MM.1S (cell line): ENCODE measurements at regions not wholly inside any gene's neighbourhood (a gene's known extent, or its start where the extent isn't known, plus 50 kb on each side); places are given as distances from the start of the nearest gene placed in this dataset.

Source experiments
- EZH2 ChIP-seq: fragments of 300-600 bp; sonication (generic); optimal IDR thresholded peaks from 2 replicates; pipeline ENCODE3; 2017; ENCODE audit warnings: low read depth, mild to moderate bottlenecking, antibody characterized with exemption, low read length, mixed read lengths
- EZH2phosphoT487 ChIP-seq: fragments of 300-600 bp; sonication (generic); IDR thresholded peaks from 2 replicates; pipeline ENCODE4 v1.6.1; 2018; ENCODE audit warnings: antibody characterized with exemption, low read length
- TF ChIP-seq, protein P1 (sequence below): fragments of 300-600 bp; sonication (generic); IDR thresholded peaks from 2 replicates; pipeline ENCODE4 v1.5.1; 2016; ENCODE audit warnings: antibody characterized with exemption, low read length, mixed read lengths

DNA sequence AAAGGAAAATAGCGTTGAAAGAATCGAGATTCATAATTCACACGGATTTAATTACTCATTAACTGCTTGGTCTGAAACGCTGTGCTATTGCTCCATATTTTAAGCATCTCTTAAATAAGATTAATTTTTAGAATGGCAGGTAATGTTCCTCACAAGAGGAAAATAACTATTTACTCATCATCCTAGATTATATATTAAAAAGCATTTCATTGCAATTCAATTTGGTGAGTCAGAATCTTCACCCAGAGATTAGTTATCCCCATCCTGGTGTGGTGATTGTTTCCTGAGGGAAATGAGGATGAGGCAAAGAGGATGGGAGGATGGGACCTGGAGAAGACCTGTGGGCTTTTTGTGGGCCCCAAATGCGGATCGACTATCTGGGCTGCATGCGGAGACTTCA is 145.5 kb upstream of the MAP1B start:
- TF ChIP-seq, protein P1, sequence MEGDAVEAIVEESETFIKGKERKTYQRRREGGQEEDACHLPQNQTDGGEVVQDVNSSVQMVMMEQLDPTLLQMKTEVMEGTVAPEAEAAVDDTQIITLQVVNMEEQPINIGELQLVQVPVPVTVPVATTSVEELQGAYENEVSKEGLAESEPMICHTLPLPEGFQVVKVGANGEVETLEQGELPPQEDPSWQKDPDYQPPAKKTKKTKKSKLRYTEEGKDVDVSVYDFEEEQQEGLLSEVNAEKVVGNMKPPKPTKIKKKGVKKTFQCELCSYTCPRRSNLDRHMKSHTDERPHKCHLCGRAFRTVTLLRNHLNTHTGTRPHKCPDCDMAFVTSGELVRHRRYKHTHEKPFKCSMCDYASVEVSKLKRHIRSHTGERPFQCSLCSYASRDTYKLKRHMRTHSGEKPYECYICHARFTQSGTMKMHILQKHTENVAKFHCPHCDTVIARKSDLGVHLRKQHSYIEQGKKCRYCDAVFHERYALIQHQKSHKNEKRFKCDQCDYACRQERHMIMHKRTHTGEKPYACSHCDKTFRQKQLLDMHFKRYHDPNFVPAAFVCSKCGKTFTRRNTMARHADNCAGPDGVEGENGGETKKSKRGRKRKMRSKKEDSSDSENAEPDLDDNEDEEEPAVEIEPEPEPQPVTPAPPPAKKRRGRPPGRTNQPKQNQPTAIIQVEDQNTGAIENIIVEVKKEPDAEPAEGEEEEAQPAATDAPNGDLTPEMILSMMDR = no peak
- TF ChIP-seq EZH2 (no peak), EZH2phosphoT487 (no peak)
